ENCODE measurements at regions not wholly inside any gene's neighbourhood (a gene's known extent, or its start where the extent isn't known, plus 50 kb on each side); places are given as distances from the start of the nearest gene placed in this dataset.

GRCh38 chr4:169810325-169811323, 52.9 kb upstream of the HPF1 start:
- DNase-seq (ENCODE audit: low read depth): peak; percentile 75

- DNase-seq (ENCODE audit: low read depth): no peak
Measured at GRCh38 chr4:169807934-169808509, 50.3 kb upstream of the HPF1 start.
